Mammary epithelial cell (primary cell): ENCODE measurements at regions not wholly inside any gene's neighbourhood (a gene's known extent, or its start where the extent isn't known, plus 50 kb on each side); places are given as distances from the start of the nearest gene placed in this dataset.

Experiments
- EZH2 ChIP-seq: IDR thresholded peaks from 2 replicates; pipeline ENCODE4 v1.6.1; 2012; ENCODE audit warnings: low read length, inconsistent platforms, borderline replicate concordance
- TF ChIP-seq, protein P1 (sequence below), 2 donors: IDR thresholded peaks in 1 of 2; conservative IDR thresholded peaks in 1 of 2; 2 replicates each; pipeline ENCODE4 v1.5.1; 2011 to 2012; ENCODE audit warnings: inconsistent platforms in 2 of 2, low read length in 2 of 2, mild to moderate bottlenecking in 2 of 2, control low read depth in 1 of 2, low read depth in 1 of 2; ENCODE audit not compliant: insufficient read depth in 1 of 2; ENCODE audit errors: extremely low read depth in 1 of 2

- TF ChIP-seq, protein P1, sequence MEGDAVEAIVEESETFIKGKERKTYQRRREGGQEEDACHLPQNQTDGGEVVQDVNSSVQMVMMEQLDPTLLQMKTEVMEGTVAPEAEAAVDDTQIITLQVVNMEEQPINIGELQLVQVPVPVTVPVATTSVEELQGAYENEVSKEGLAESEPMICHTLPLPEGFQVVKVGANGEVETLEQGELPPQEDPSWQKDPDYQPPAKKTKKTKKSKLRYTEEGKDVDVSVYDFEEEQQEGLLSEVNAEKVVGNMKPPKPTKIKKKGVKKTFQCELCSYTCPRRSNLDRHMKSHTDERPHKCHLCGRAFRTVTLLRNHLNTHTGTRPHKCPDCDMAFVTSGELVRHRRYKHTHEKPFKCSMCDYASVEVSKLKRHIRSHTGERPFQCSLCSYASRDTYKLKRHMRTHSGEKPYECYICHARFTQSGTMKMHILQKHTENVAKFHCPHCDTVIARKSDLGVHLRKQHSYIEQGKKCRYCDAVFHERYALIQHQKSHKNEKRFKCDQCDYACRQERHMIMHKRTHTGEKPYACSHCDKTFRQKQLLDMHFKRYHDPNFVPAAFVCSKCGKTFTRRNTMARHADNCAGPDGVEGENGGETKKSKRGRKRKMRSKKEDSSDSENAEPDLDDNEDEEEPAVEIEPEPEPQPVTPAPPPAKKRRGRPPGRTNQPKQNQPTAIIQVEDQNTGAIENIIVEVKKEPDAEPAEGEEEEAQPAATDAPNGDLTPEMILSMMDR (conservative IDR thresholded peaks at IDR 0.05 in 1 of 2, IDR thresholded peaks at IDR 0.05 in 1 of 2; ENCODE audit: extremely low read depth in 1 of 2, insufficient read depth in 1 of 2, low read depth in 1 of 2, low read length in 2 of 2): no peak
- no peak for TF ChIP-seq EZH2
These were observed 1260.8 kb downstream of the BRINP3 start for GRCh38 chr1:189216886-189217285.
